IMR-90 (cell line): ENCODE measurements at regions not wholly inside any gene's neighbourhood (a gene's known extent, or its start where the extent isn't known, plus 50 kb on each side); places are given as distances from the start of the nearest gene placed in this dataset.

Experiments used
- ATAC-seq: fragments of 200-7000 bp; cut with Tn5 transposase; 2 replicates; pipeline ENCODE4 v1.9.1; 2020; ENCODE audit warnings: low read depth, mild to moderate bottlenecking, moderate library complexity
- BruUV-seq: library from RNA; stranded (reverse); fragments of 400-500 nt; replicated peaks from 2 replicates; lab custom pipeline; 2021; lab: Mats Ljungman, UMichigan
- CTCF ChIA-PET: fragments of 300-600 bp; formaldehyde crosslinking; extraction: SDS; loops from one replicate; lab custom pipeline; 2021; ENCODE audit warnings: antibody characterized with exemption; lab: Yijun Ruan, JAX
- POLR2A ChIA-PET: fragments of 300-600 bp; sonication (Branson Sonifier 250); formaldehyde crosslinking; loops from one replicate; lab custom pipeline; 2022; ENCODE audit warnings: antibody characterized with exemption; ENCODE audit not compliant: unreplicated experiment; lab: Charles Lee
- DNase-seq: peaks from one replicate; pipeline ENCODE4 v3.0.0; 2013
- H2AFZ ChIP-seq: replicated peaks from 2 replicates; pipeline ENCODE3; 2013; ENCODE audit warnings: low read length, mild to moderate bottlenecking; ENCODE audit not compliant: poor library complexity
- H2AK5ac ChIP-seq: 2 replicates; pipeline ENCODE4 v1.6.1; 2013; ENCODE audit warnings: low read depth, low read length, inconsistent platforms
- H2AK9ac ChIP-seq: replicated peaks from 2 replicates; pipeline ENCODE3; 2013; ENCODE audit warnings: mild to moderate bottlenecking, low read depth, low read length, moderate library complexity; ENCODE audit not compliant: poor library complexity
- H2BK120ac ChIP-seq: 2 replicates; pipeline ENCODE4 v1.6.1; 2013; ENCODE audit warnings: low read depth, low read length, inconsistent platforms
- H2BK15ac ChIP-seq: 3 replicates; pipeline ENCODE4 v1.6.1; 2013; ENCODE audit warnings: low read depth, low read length, inconsistent platforms
- H2BK20ac ChIP-seq: 2 replicates; pipeline ENCODE4 v1.6.1; 2013; ENCODE audit warnings: low read depth, mild to moderate bottlenecking, inconsistent platforms, low read length, moderate library complexity
- H2BK5ac ChIP-seq: 2 replicates; pipeline ENCODE4 v1.6.1; 2013; ENCODE audit warnings: mild to moderate bottlenecking, low read depth, low read length, inconsistent platforms; ENCODE audit not compliant: poor library complexity, severe bottlenecking
- H3K14ac ChIP-seq: replicated peaks from 2 replicates; pipeline ENCODE4 v1.6.1; 2013; ENCODE audit warnings: low read depth, low read length, inconsistent platforms
- H3K18ac ChIP-seq: 2 replicates; pipeline ENCODE4 v1.6.1; 2013; ENCODE audit warnings: low read depth, low read length, control low read depth
- H3K23ac ChIP-seq: 2 replicates; pipeline ENCODE4 v1.6.1; 2013; ENCODE audit warnings: low read depth, low read length, inconsistent platforms
- H3K27ac ChIP-seq: 2 replicates; pipeline ENCODE4 v1.5.1; 2013; ENCODE audit warnings: mild to moderate bottlenecking, control low read depth, low read length; ENCODE audit not compliant: insufficient read depth
- H3K27me3 ChIP-seq: 2 replicates; pipeline ENCODE4 v1.6.1; 2013; ENCODE audit warnings: low read length; ENCODE audit not compliant: control insufficient read depth, insufficient read depth
- H3K36me3 ChIP-seq: 2 replicates; pipeline ENCODE4 v1.6.1; 2013; ENCODE audit warnings: low read length, mixed read lengths; ENCODE audit not compliant: control insufficient read depth, insufficient read depth
- H3K4ac ChIP-seq: 2 replicates; pipeline ENCODE4 v1.6.1; 2013; ENCODE audit warnings: low read depth, low read length, inconsistent platforms
- H3K4me1 ChIP-seq: 2 replicates; pipeline ENCODE4 v1.6.1; 2013; ENCODE audit warnings: low read length, mixed read lengths; ENCODE audit not compliant: control insufficient read depth, insufficient read depth
- H3K4me2 ChIP-seq: 2 replicates; pipeline ENCODE4 v1.6.1; 2013; ENCODE audit warnings: low read depth, mild to moderate bottlenecking, control low read depth, low read length, moderate library complexity
- H3K4me3 ChIP-seq: 2 replicates; pipeline ENCODE4 v1.5.1; 2013; ENCODE audit warnings: low read depth, mild to moderate bottlenecking, control low read depth, low read length, moderate library complexity; ENCODE audit not compliant: insufficient read depth
- H3K56ac ChIP-seq: 2 replicates; pipeline ENCODE4 v1.6.1; 2013; ENCODE audit warnings: low read length, inconsistent platforms; ENCODE audit not compliant: insufficient read depth; ENCODE audit errors: extremely low read depth
- H3K79me1 ChIP-seq, 2 experiments: 2 replicates each; pipeline ENCODE4 v1.6.1; 2013; ENCODE audit warnings: low read length in 2 of 2, inconsistent platforms in 1 of 2, low read depth in 1 of 2
- H3K9ac ChIP-seq: 2 replicates; pipeline ENCODE4 v1.6.1; 2013; ENCODE audit warnings: low read depth, low read length, control low read depth
- H3K9me1 ChIP-seq: 2 replicates; pipeline ENCODE4 v1.6.1; 2013; ENCODE audit warnings: low read length, inconsistent platforms; ENCODE audit not compliant: insufficient read depth
- H3K9me3 ChIP-seq: 2 replicates; pipeline ENCODE4 v1.6.1; 2013; ENCODE audit warnings: low read length; ENCODE audit not compliant: control insufficient read depth, insufficient read depth
- H4K20me1 ChIP-seq: 2 replicates; pipeline ENCODE4 v1.6.1; 2013; ENCODE audit warnings: low read length, inconsistent platforms; ENCODE audit not compliant: insufficient read depth
- H4K5ac ChIP-seq: 2 replicates; pipeline ENCODE4 v1.6.1; 2013; ENCODE audit warnings: mild to moderate bottlenecking, low read depth, low read length, control low read depth
- H4K8ac ChIP-seq, 2 experiments: 2 replicates each; pipeline ENCODE4 v1.6.1; 2013; ENCODE audit warnings: low read depth in 2 of 2, low read length in 2 of 2, control low read depth in 1 of 2, inconsistent platforms in 1 of 2
- H4K91ac ChIP-seq: 2 replicates; pipeline ENCODE4 v1.6.1; 2013; ENCODE audit warnings: low read depth, low read length, inconsistent platforms; ENCODE audit not compliant: insufficient read depth
- CEBPB ChIP-seq: IDR thresholded peaks from 2 replicates; pipeline ENCODE4 v1.6.1; 2012; ENCODE audit warnings: low read depth, low read length, improper control_type of control experiment
- CHD1 ChIP-seq: IDR thresholded peaks from 2 replicates; pipeline ENCODE4 v1.6.1; 2012; ENCODE audit warnings: low read depth, low read length, improper control_type of control experiment
- FOS ChIP-seq: fragments of 150-350 bp; IDR thresholded peaks from 2 replicates; pipeline ENCODE4 v1.6.1; 2016; ENCODE audit warnings: low read depth, low read length
- MXI1 ChIP-seq: IDR thresholded peaks from 2 replicates; pipeline ENCODE4 v1.6.1; 2012; ENCODE audit warnings: low read depth, mild to moderate bottlenecking, low read length, moderate library complexity, borderline replicate concordance
- POLR2A ChIP-seq: IDR thresholded peaks from 2 replicates; pipeline ENCODE4 v1.6.1; 2012; ENCODE audit warnings: mild to moderate bottlenecking, low read depth, low read length
- RFX5 ChIP-seq: IDR thresholded peaks from 2 replicates; pipeline ENCODE4 v1.8.0; 2012; ENCODE audit warnings: low read depth, mild to moderate bottlenecking, low read length, moderate library complexity
- WGBS, 2 experiments: methylation state at CpG; one replicate each; pipeline versions ENCODE4 v1.1.5 to v1.1.7; 2013; ENCODE audit warnings: missing lambda C conversion rate in 2 of 2; ENCODE audit not compliant: insufficient read length in 1 of 2; ENCODE audit errors: extremely low coverage in 2 of 2; 5-methylcytosine and 5-hydroxymethylcytosine counted together
- dilution Hi-C: fragments of 300-500 bp; cut with HindIII; formaldehyde crosslinking; loops from one replicate; pipeline ENCODE4 v1.14.3; 2018; ENCODE audit warnings: low sequenced_read_pairs; ENCODE audit not compliant: unreplicated experiment
- in situ Hi-C: fragments of 300-500 bp; cut with MboI; formaldehyde crosslinking; loops from 3 replicates; pipeline ENCODE4 v1.14.3; 2019; ENCODE audit warnings: low sequenced_read_pairs, inconsistent platforms, mixed read lengths
- intact Hi-C: fragments of 100-400 bp; cut with micrococcal nuclease; formaldehyde crosslinking; loops from 2 replicates; pipeline ENCODE4 v1.10.0; 2022
- TF ChIP-seq, protein P1 (sequence below): conservative IDR thresholded peaks from 2 replicates; pipeline ENCODE4 v1.5.1; 2012; ENCODE audit warnings: mild to moderate bottlenecking, low read depth, low read length, improper control_type of control experiment

DNA sequence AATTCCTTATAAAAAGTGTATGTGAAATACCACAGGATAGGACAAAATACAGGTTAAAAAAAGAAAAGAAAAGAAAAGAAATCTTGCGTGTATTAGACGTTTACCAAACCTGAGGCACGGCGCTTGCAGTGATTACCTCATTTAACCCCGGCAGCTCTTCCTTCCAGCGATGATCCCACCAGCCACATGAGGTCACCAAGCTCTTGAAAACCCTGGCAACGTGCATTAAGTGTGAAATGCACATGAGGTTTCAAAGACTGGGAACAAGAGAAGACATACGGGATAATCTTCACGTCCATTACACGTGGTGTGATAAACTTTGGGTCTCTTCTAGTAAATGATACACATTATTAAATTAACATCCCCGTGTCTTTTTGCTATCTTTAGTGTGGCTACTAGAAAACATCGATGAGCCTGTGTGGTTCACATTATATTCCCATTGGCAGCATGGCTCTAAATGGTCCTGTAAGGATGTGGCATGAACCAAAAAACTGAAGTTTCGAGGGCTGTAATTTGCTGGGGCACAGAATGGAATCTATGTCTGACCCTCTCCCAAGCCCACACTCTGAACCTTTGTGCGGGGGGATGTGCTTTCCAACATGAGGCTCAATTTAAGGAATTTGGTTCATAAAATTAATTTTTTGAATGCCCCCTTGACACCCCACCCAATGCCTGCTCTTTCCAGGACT, 59.2 kb upstream of the THBS2 start:
- H2BK15ac ChIP-seq = no peak overlapping the region
- no peaks in the 10 kb centered on the region for H3K36me3 ChIP-seq
- no peaks in the 10 kb centered on the region for H3K9me1 ChIP-seq
- H3K9ac ChIP-seq = no peak overlapping the region
- ATAC-seq (no peak), DNase-seq (no peak)
- no peak overlapping the region for H2AK5ac ChIP-seq
- H3K27ac ChIP-seq = no peak overlapping the region
- ChIA-PET POLR2A (no interaction called here), CTCF (no interaction called here)
- no peak overlapping the region for H2BK120ac ChIP-seq
- TF ChIP-seq CEBPB = no peak
- TF ChIP-seq POLR2A = no peak
- no peak for TF ChIP-seq FOS
- TF ChIP-seq CHD1 = no peak
- TF ChIP-seq, protein P1, sequence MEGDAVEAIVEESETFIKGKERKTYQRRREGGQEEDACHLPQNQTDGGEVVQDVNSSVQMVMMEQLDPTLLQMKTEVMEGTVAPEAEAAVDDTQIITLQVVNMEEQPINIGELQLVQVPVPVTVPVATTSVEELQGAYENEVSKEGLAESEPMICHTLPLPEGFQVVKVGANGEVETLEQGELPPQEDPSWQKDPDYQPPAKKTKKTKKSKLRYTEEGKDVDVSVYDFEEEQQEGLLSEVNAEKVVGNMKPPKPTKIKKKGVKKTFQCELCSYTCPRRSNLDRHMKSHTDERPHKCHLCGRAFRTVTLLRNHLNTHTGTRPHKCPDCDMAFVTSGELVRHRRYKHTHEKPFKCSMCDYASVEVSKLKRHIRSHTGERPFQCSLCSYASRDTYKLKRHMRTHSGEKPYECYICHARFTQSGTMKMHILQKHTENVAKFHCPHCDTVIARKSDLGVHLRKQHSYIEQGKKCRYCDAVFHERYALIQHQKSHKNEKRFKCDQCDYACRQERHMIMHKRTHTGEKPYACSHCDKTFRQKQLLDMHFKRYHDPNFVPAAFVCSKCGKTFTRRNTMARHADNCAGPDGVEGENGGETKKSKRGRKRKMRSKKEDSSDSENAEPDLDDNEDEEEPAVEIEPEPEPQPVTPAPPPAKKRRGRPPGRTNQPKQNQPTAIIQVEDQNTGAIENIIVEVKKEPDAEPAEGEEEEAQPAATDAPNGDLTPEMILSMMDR = no peak
- TF ChIP-seq MXI1 = no peak
- no peak for TF ChIP-seq RFX5
- no peak overlapping the region for H2AK9ac ChIP-seq
- H2BK5ac ChIP-seq = no peak overlapping the region
- H3K23ac ChIP-seq = no peak overlapping the region
- dilution Hi-C loops = no loop called here
- no peak overlapping the region for H3K4me3 ChIP-seq
- H4K20me1 ChIP-seq = no peaks in the 10 kb centered on the region
- intact Hi-C loops = no loop called here
- H4K91ac ChIP-seq = no peak overlapping the region
- H2AFZ ChIP-seq = no peak overlapping the region
- H4K5ac ChIP-seq = no peak overlapping the region
- H3K79me1 ChIP-seq = no peaks in the 10 kb centered on the region
- no peaks in the 10 kb centered on the region for H3K9me3 ChIP-seq
- no peak overlapping the region for H3K4me2 ChIP-seq
- in situ Hi-C loops = no loop called here
- BruUV-seq = no TSS peak
- no CpG with 5 or more reads among the region's 14 CpGs for WGBS, 2 experiments
- H3K4ac ChIP-seq = no peak overlapping the region
- H3K14ac ChIP-seq = no peak overlapping the region
- no peak overlapping the region for H2BK20ac ChIP-seq
- no peak overlapping the region for H4K8ac ChIP-seq
- no peaks in the 10 kb centered on the region; the same call in 1 of the 2 replicates for H3K27me3 ChIP-seq
- no peak overlapping the region for H3K18ac ChIP-seq
- H3K4me1 ChIP-seq = no peaks in the 10 kb centered on the region; the same call in 1 of the 2 replicates
- no peak overlapping the region for H3K56ac ChIP-seq
